ENCODE measurements at regions not wholly inside any gene's neighbourhood (a gene's known extent, or its start where the extent isn't known, plus 50 kb on each side); places are given as distances from the start of the nearest gene placed in this dataset.

DNA sequence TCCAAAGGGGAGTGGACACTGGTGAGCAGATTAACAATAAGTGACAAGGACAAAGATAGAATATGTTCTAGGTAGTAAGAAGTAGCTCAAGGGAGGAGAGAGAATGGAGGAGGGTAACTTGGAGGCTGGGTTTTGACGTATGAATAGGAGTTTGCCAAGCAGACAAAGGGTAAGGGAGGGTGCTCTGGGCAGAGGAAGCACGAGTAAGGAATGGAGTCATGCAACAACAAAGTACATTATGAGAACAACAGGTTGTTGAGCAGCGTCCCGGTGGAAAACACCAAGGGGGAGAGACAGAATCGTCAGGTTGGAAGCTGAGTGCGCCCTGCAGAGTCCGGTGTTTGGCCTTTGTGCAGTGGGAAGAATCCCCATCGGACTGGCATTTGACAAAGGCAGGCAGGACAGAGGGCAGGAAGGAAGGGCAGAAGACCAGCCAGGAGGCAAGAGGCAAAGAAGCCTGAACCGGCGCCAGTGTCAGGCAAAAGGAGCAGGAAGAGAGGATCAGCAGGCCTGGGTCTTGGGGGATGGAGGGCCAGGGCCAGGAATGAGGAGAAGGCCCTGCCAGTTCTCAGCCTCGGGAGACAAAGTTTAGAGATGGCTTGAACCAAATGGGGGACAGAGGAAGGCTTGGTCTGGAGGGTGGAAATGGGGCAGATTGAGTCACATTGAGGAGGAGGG, 134.3 kb upstream of the TNRC6C start (continued):
- TF ChIP-seq, protein P1, sequence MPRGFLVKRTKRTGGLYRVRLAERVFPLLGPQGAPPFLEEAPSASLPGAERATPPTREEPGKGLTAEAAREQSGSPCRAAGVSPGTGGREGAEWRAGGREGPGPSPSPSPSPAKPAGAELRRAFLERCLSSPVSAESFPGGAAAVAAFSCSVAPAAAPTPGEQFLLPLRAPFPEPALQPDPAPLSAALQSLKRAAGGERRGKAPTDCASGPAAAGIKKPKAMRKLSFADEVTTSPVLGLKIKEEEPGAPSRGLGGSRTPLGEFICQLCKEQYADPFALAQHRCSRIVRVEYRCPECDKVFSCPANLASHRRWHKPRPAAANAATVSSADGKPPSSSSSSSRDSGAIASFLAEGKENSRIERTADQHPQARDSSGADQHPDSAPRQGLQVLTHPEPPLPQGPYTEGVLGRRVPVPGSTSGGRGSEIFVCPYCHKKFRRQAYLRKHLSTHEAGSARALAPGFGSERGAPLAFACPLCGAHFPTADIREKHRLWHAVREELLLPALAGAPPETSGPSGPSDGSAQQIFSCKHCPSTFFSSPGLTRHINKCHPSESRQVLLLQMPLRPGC (tag by site-specific recombination; IDR thresholded peaks at IDR 0.05), result no peak
- peak; percentile 72 for TF ChIP-seq SCRT1 (tag by site-specific recombination; IDR thresholded peaks at IDR 0.05; ENCODE audit: borderline replicate concordance)
- TF ChIP-seq ZNF433 (tag by site-specific recombination; IDR thresholded peaks at IDR 0.05; ENCODE audit: low read depth), result no peak
- TF ChIP-seq PRDM1 (tag by site-specific recombination; IDR thresholded peaks at IDR 0.05), result no peak
- TF ChIP-seq ZNF112 (tag by site-specific recombination; IDR thresholded peaks at IDR 0.05), result no peak
- TF ChIP-seq ZNF423 (tag by site-specific recombination; IDR thresholded peaks at IDR 0.05), result no peak
- no peak for TF ChIP-seq ZNF580 (tag by site-specific recombination; IDR thresholded peaks at IDR 0.05)
- no peak for TF ChIP-seq ZNF473 (tag by site-specific recombination; IDR thresholded peaks at IDR 0.05)
- no peak for TF ChIP-seq ZNF521 (tag by site-specific recombination; IDR thresholded peaks at IDR 0.05)

DNA sequence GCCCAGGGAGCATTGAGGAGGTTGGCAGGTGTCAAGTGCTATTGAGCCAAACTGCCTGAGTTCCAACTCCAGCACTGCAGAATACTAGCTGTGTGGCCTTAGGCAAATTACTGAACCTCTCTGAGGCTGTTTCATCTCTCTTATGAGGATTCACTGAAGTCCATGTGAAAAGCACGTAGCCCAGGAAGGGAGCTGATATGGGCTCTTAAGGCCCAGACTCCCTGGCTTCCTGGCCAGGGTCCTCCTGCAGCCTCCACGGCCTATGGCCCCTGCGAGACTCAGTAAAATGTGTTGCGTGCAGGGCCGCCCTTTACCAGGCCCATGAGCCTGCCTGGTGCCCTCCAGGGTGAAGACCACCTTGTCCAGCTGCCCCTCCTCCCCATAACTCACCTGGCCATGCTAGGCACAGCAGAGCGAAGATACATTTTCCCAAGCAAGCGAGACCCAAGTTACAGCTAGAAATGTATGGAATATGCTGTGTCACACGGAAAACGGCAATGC, 133.7 kb upstream of the TNRC6C start:
- no peak overlapping the region for H3K4me3 ChIP-seq (ENCODE audit: low read depth, low read length)
- no peaks in the 10 kb centered on the region for H3K36me3 ChIP-seq (ENCODE audit: control insufficient read depth in 2 of 2, insufficient read depth in 1 of 2, low read length in 2 of 2)
- CTCF ChIA-PET, result interaction anchor here (0.9 to 1.4 kb wide), 3 partner anchors 53 to 189 kb away, joined by 3 to 4 read pairs (median 4); no protein-coding TSS in a partner anchor
- POLR2A ChIA-PET, result interaction anchor here (1.0 kb wide), 1 partner anchor 134 kb away, joined by 3 read pairs; the partner anchor contains the start of gene TNRC6C
- no peaks in the 10 kb centered on the region for H3K9me3 ChIP-seq (ENCODE audit: control insufficient read depth, insufficient read depth, low read depth, low read length)
- H3K27ac ChIP-seq (ENCODE audit: extremely low read depth, low read depth, low read length), result no peak overlapping the region
- 0 out of 2 replicates have a peak, but pooled peaks cover 6% of the 10 kb centered on the region for H3K4me1 ChIP-seq (ENCODE audit: control insufficient read depth, insufficient read depth, low read length)
- TF ChIP-seq ZFHX2 (tag by site-specific recombination; conservative IDR thresholded peaks at IDR 0.05) (no peak), ZNF768 (tag by site-specific recombination; IDR thresholded peaks at IDR 0.05) (0 out of 2 replicates have a peak, but pooled peaks have one; percentile 47)

- H3K36me3 ChIP-seq (ENCODE audit: control insufficient read depth in 2 of 2, insufficient read depth in 1 of 2, low read length in 2 of 2), result no peaks in the 10 kb centered on the region
- H3K4me3 ChIP-seq (ENCODE audit: low read depth, low read length), result no peak overlapping the region
- 0 out of 2 replicates have a peak, but pooled peaks cover 5% of the 10 kb centered on the region for H3K4me1 ChIP-seq (ENCODE audit: control insufficient read depth, insufficient read depth, low read length)
- H3K27ac ChIP-seq (ENCODE audit: extremely low read depth, low read depth, low read length), result no peak overlapping the region
- ChIA-PET CTCF (interaction anchor here (0.6 to 1.4 kb wide), 3 partner anchors 67 to 258 kb away, joined by 3 to 4 read pairs (median 3); no protein-coding TSS in a partner anchor), POLR2A (interaction anchor here (1.0 kb wide), 1 partner anchor 133 kb away, joined by 3 read pairs; the partner anchor contains the start of gene TNRC6C)
- no peaks in the 10 kb centered on the region for H3K9me3 ChIP-seq (ENCODE audit: control insufficient read depth, insufficient read depth, low read depth, low read length)
- TF ChIP-seq, protein P2, sequence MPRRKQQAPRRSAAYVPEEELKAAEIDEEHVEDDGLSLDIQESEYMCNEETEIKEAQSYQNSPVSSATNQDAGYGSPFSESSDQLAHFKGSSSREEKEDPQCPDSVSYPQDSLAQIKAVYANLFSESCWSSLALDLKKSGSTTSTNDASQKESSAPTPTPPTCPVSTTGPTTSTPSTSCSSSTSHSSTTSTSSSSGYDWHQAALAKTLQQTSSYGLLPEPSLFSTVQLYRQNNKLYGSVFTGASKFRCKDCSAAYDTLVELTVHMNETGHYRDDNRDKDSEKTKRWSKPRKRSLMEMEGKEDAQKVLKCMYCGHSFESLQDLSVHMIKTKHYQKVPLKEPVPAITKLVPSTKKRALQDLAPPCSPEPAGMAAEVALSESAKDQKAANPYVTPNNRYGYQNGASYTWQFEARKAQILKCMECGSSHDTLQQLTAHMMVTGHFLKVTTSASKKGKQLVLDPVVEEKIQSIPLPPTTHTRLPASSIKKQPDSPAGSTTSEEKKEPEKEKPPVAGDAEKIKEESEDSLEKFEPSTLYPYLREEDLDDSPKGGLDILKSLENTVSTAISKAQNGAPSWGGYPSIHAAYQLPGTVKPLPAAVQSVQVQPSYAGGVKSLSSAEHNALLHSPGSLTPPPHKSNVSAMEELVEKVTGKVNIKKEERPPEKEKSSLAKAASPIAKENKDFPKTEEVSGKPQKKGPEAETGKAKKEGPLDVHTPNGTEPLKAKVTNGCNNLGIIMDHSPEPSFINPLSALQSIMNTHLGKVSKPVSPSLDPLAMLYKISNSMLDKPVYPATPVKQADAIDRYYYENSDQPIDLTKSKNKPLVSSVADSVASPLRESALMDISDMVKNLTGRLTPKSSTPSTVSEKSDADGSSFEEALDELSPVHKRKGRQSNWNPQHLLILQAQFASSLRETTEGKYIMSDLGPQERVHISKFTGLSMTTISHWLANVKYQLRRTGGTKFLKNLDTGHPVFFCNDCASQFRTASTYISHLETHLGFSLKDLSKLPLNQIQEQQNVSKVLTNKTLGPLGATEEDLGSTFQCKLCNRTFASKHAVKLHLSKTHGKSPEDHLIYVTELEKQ (tag by site-specific recombination; IDR thresholded peaks at IDR 0.05; ENCODE audit: borderline replicate concordance), result no peak
- TF ChIP-seq, protein P3, sequence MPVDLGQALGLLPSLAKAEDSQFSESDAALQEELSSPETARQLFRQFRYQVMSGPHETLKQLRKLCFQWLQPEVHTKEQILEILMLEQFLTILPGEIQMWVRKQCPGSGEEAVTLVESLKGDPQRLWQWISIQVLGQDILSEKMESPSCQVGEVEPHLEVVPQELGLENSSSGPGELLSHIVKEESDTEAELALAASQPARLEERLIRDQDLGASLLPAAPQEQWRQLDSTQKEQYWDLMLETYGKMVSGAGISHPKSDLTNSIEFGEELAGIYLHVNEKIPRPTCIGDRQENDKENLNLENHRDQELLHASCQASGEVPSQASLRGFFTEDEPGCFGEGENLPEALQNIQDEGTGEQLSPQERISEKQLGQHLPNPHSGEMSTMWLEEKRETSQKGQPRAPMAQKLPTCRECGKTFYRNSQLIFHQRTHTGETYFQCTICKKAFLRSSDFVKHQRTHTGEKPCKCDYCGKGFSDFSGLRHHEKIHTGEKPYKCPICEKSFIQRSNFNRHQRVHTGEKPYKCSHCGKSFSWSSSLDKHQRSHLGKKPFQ (tag by site-specific recombination; IDR thresholded peaks at IDR 0.05), result no peak
- TF ChIP-seq ZNF404 (tag by site-specific recombination; IDR thresholded peaks at IDR 0.05) (no peak), ZNF394 (tag by site-specific recombination; IDR thresholded peaks at IDR 0.05; ENCODE audit: borderline replicate concordance) (no peak), ZBTB21 (tag by site-specific recombination; IDR thresholded peaks at IDR 0.05) (no peak), EGR2 (tag by site-specific recombination; IDR thresholded peaks at IDR 0.05; ENCODE audit: low read depth) (no peak), BCL6B (tag by site-specific recombination; IDR thresholded peaks at IDR 0.05) (no peak), ZNF366 (tag by site-specific recombination; conservative IDR thresholded peaks at IDR 0.05) (no peak), PRDM1 (tag by site-specific recombination; IDR thresholded peaks at IDR 0.05) (no peak), HOXC10 (CRISPR knock-in tag; IDR thresholded peaks at IDR 0.05) (no peak), ZNF354C (tag by site-specific recombination; IDR thresholded peaks at IDR 0.05; ENCODE audit: borderline replicate concordance, low read depth) (no peak)
These were observed 132.9 kb upstream of the TNRC6C start for GRCh38 chr17:77825621-77826020.
